Esophagus squamous epithelium (tissue), 5 donors: ENCODE measurements at regions not wholly inside any gene's neighbourhood (a gene's known extent, or its start where the extent isn't known, plus 50 kb on each side); places are given as distances from the start of the nearest gene placed in this dataset.
"Not testable (repeated sequence)": the region's sequence is repeated elsewhere in the genome, so short reads cannot be mapped to it uniquely, and the experiment has no call there.

ENCODE experiments used
- DNase-seq: peaks from one replicate; lab custom pipeline; 2025; lab: John Stamatoyannopoulos, UW
- H3K27ac ChIP-seq, 4 donors: fragments of 200-600 bp; sonication (generic); one replicate each; pipeline ENCODE4 v1.5.1; 2016 to 2019; ENCODE audit warnings: mild to moderate bottlenecking in 1 of 4
- H3K27me3 ChIP-seq, 4 donors: fragments of 200-600 bp; sonication (generic); 1 replicate in 3 of 4; 2 replicates in 1 of 4; pipeline versions ENCODE4 v1.5.1 to v1.6.0; 2017 to 2021; ENCODE audit warnings: antibody characterized with exemption in 1 of 4
- H3K36me3 ChIP-seq, 3 donors: fragments of 200-600 bp; sonication (generic); one replicate each; pipeline ENCODE4 v1.5.1; 2016 to 2019
- H3K4me1 ChIP-seq, 3 donors: fragments of 200-600 bp; sonication (generic); one replicate each; pipeline ENCODE4 v1.5.1; 2017 to 2019
- H3K4me3 ChIP-seq, 4 donors: fragments of 200-600 bp; sonication (generic); 1 replicate in 3 of 4; 2 replicates in 1 of 4; pipeline ENCODE4 v1.5.1; 2016 to 2019; ENCODE audit warnings: mild to moderate bottlenecking in 2 of 4, moderate library complexity in 1 of 4
- H3K9me3 ChIP-seq, 3 donors: fragments of 200-600 bp; sonication (generic); one replicate each; pipeline ENCODE4 v1.5.1; 2016 to 2019
- CTCF ChIP-seq, 6 experiments: fragments of 450-650 bp in 4 of 6; fragments of 200-600 bp in 2 of 6; sonication (generic) in 2 of 6; IDR thresholded peaks; one replicate each; pipeline ENCODE4 v1.5.1; 2016 to 2019; ENCODE audit warnings: antibody characterized with exemption in 6 of 6, mild to moderate bottlenecking in 4 of 6, moderate library complexity in 4 of 6
- POLR2A ChIP-seq, 4 donors: fragments of 450-650 bp; IDR thresholded peaks; one replicate each; pipeline ENCODE4 v1.6.1; 2017; ENCODE audit warnings: antibody characterized with exemption in 4 of 4, mild to moderate bottlenecking in 4 of 4, moderate library complexity in 3 of 4
- WGBS, 2 donors: methylation state at CpG; one replicate each; pipeline ENCODE4 v1.1.5; 2018; 5-methylcytosine and 5-hydroxymethylcytosine counted together
- intact Hi-C: fragments of 100-400 bp; cut with DNase I; formaldehyde crosslinking; loops from one replicate; pipeline ENCODE4 v1.15.0; 2022
- donor health status: DM: yes; HTN: yes; CAD: no.

- no peaks in the 10 kb centered on the region for H3K9me3 ChIP-seq
- no peaks in the 10 kb centered on the region for H3K4me1 ChIP-seq
- no peak overlapping the region for H3K4me3 ChIP-seq
- DNase-seq: no peak
- H3K27me3 ChIP-seq: no peaks in the 10 kb centered on the region
- intact Hi-C loops: no loop called here
- H3K27ac ChIP-seq: no peak overlapping the region
- no peaks in the 10 kb centered on the region for H3K36me3 ChIP-seq
- TF ChIP-seq POLR2A (IDR thresholded peaks at IDR 0.05) (no peak), CTCF (IDR thresholded peaks at IDR 0.05) (no peak)
These were observed 121.4 kb upstream of the SGO1 start for GRCh38 chr3:20307383-20307782.

DNA sequence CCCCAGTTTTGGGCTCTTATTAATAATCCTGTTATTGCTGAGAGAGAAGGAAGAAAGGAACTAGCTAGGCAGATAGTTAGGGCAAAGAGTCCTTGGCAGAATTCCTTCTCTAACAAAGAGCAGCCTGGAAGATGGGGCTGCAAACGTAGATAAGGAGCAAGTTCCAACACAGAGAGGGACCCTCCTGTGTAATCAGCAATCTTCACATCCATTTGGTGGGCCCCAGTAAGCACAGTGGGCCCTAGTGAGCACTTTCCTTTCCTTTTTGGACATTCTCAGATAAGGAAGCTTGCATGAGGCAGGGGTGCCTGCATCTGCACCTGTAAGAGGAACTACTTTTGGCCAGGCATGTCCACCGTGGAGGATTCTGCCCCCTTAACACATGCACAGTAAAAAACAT is 119.6 kb upstream of the SGO1 start:
- intact Hi-C loops: no loop called here
- TF ChIP-seq POLR2A (IDR thresholded peaks at IDR 0.05): no peak
- TF ChIP-seq CTCF (IDR thresholded peaks at IDR 0.05): no peak
- H3K27me3 ChIP-seq: no peaks in the 10 kb centered on the region
- no peak for DNase-seq
- H3K4me3 ChIP-seq: no peak overlapping the region
- H3K4me1 ChIP-seq: no peaks in the 10 kb centered on the region
- no peak overlapping the region for H3K27ac ChIP-seq
- no peaks in the 10 kb centered on the region for H3K9me3 ChIP-seq
- H3K36me3 ChIP-seq: no peaks in the 10 kb centered on the region
- WGBS, 2 donors: 40 to 47% methylated on average over 1 to 2 of the region's 2 CpGs

DNA sequence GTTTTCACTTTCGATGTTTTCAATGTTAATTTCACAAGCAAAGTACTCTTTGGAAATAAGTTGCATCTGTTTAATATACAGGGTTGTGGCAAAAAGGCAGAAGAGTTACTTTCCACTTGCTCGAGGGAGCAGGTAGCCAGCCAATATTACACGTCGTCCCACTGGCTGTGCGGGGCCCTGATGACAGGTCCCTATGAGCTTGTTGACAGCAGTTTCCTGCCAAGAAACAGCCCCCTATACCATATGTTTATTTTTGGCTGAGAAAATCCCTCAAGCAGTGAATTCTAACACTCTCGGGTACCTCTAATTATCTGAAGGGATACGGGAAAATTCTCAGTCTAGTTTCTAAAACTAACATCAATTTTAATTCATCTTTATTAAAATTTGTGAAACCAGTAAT is 116.8 kb upstream of the SGO1 start:
- no peaks in the 10 kb centered on the region for H3K4me1 ChIP-seq
- TF ChIP-seq POLR2A (IDR thresholded peaks at IDR 0.05): no peak
- TF ChIP-seq CTCF (IDR thresholded peaks at IDR 0.05): no peak
- H3K27me3 ChIP-seq: no peaks in the 10 kb centered on the region
- intact Hi-C loops: no loop called here
- no peak for DNase-seq
- H3K4me3 ChIP-seq: no peak overlapping the region
- no peak overlapping the region for H3K27ac ChIP-seq
- WGBS, 2 donors: 70 to 80% methylated on average over 7 of the region's 7 CpGs
- H3K9me3 ChIP-seq: no peaks in the 10 kb centered on the region
- no peaks in the 10 kb centered on the region for H3K36me3 ChIP-seq

GRCh38 chr3:20288050-20288449 is 102.0 kb upstream of the SGO1 start:
- Histone ChIP-seq H3K9me3 (peaks cover 0 to 13% (median 0%) of the 10 kb centered on the region in 3 donors), H3K27me3 (no peaks in the 10 kb centered on the region), H3K4me1 (no peaks in the 10 kb centered on the region), H3K36me3 (no peaks in the 10 kb centered on the region), H3K4me3 (no peak overlapping the region), H3K27ac (no peak overlapping the region)
- intact Hi-C loops: no loop called here
- TF ChIP-seq POLR2A (IDR thresholded peaks at IDR 0.05) (no peak), CTCF (IDR thresholded peaks at IDR 0.05) (no peak)
- DNase-seq: no peak

GRCh38 chr3:20280257-20280656 is 94.3 kb upstream of the SGO1 start:
- no peaks in the 10 kb centered on the region for H3K4me1 ChIP-seq
- WGBS, 2 donors: 68 to 76% methylated on average over 4 to 7 of the region's 7 CpGs
- H3K27ac ChIP-seq: no peak overlapping the region
- no peak overlapping the region for H3K4me3 ChIP-seq
- H3K9me3 ChIP-seq: peaks cover 0 to 10% (median 4%) of the 10 kb centered on the region in 3 donors
- H3K36me3 ChIP-seq: no peaks in the 10 kb centered on the region
- TF ChIP-seq POLR2A (IDR thresholded peaks at IDR 0.05) (no peak), CTCF (IDR thresholded peaks at IDR 0.05) (no peak)
- no peak for DNase-seq
- no peaks in the 10 kb centered on the region for H3K27me3 ChIP-seq
- intact Hi-C loops: no loop called here

DNA sequence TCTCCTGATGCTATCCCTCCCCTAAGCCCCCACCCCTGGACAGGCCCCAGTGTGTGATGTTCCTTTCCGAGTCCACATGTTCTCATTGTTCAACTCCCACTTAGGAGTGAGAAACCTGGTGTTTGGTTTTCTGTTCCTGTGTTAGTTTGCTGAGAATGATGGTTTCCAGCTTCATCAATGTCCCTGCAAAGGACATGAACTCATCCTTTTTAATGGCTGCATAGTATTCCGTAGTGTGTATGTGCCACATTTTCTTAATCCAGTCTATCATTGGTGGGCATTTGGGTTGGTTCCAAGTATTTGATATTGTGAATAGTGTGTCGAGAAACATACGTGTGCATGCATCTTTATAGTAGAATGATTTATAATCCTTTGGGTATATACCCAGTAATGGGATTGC is 80.0 kb upstream of the SGO1 start:
- H3K27ac ChIP-seq, H3K4me3 ChIP-seq, H3K4me1 ChIP-seq, DNase-seq, H3K27me3 ChIP-seq, intact Hi-C loops, H3K36me3 ChIP-seq: not testable (repeated sequence)
- H3K9me3 ChIP-seq: peaks cover 0 to 12% (median 0%) of the 10 kb centered on the region in 3 donors
- 94% methylated on average over 4 of the region's 4 CpGs for WGBS, 2 donors
